ENCODE measurements at regions not wholly inside any gene's neighbourhood (a gene's known extent, or its start where the extent isn't known, plus 50 kb on each side); places are given as distances from the start of the nearest gene placed in this dataset.

DNA sequence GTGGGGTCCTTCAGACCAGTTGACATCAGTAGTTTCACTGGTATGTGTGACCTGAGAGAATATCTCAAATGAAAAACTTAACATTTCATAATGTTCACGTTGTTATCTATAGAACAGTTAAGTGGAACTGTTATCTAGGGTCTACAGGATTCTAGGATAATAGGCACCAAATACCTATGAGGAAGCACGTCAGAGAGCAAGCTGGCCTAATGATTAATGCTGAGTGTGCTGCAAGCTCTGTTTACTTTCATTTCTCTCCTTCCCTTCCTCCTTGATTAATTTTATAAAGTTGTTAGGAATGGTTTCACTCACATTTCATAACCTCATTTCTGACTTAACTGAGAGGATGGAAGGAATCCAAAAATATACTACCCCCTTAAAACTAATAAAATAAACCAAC lies 362.5 kb upstream of the ZNF717 start:
- TF ChIP-seq, protein P1, sequence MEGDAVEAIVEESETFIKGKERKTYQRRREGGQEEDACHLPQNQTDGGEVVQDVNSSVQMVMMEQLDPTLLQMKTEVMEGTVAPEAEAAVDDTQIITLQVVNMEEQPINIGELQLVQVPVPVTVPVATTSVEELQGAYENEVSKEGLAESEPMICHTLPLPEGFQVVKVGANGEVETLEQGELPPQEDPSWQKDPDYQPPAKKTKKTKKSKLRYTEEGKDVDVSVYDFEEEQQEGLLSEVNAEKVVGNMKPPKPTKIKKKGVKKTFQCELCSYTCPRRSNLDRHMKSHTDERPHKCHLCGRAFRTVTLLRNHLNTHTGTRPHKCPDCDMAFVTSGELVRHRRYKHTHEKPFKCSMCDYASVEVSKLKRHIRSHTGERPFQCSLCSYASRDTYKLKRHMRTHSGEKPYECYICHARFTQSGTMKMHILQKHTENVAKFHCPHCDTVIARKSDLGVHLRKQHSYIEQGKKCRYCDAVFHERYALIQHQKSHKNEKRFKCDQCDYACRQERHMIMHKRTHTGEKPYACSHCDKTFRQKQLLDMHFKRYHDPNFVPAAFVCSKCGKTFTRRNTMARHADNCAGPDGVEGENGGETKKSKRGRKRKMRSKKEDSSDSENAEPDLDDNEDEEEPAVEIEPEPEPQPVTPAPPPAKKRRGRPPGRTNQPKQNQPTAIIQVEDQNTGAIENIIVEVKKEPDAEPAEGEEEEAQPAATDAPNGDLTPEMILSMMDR (conservative IDR thresholded peaks at IDR 0.05; ENCODE audit: low read length), result no peak
- no peak for TF ChIP-seq EZH2phosphoT487 (IDR thresholded peaks at IDR 0.05; ENCODE audit: borderline replicate concordance)

Measured in Loucy (cell line).